Stomach (tissue), 4 donors: ENCODE measurements at regions not wholly inside any gene's neighbourhood (a gene's known extent, or its start where the extent isn't known, plus 50 kb on each side); places are given as distances from the start of the nearest gene placed in this dataset.

Source experiments
- CTCF ChIP-seq, 7 experiments: fragments of 450-650 bp in 4 of 7; fragments of 200-600 bp in 3 of 7; sonication (generic) in 3 of 7; IDR thresholded peaks; one replicate each; pipeline ENCODE4 v1.5.1; 2016 to 2019; ENCODE audit warnings: antibody characterized with exemption in 7 of 7, control low read depth in 2 of 7, mild to moderate bottlenecking in 1 of 7
- POLR2A ChIP-seq, 4 donors: fragments of 450-650 bp; IDR thresholded peaks; one replicate each; pipeline ENCODE4 v1.6.1; 2016; ENCODE audit warnings: antibody characterized with exemption in 4 of 4, control low read depth in 2 of 4, mild to moderate bottlenecking in 1 of 4, moderate library complexity in 1 of 4
- POLR2AphosphoS5 ChIP-seq, 3 donors: sonication (generic); formaldehyde crosslinking; IDR thresholded peaks; one replicate each; pipeline ENCODE4 v1.6.1; 2016; ENCODE audit warnings: antibody characterized with exemption in 3 of 3

GRCh38 chr2:47632754-47633153 is 62.0 kb upstream of the KCNK12 start:
- TF ChIP-seq CTCF (IDR thresholded peaks at IDR 0.05) (no peak), POLR2A (IDR thresholded peaks at IDR 0.05) (no peak), POLR2AphosphoS5 (IDR thresholded peaks at IDR 0.05) (no peak)
